HEK293T (cell line): ENCODE measurements at regions not wholly inside any gene's neighbourhood (a gene's known extent, or its start where the extent isn't known, plus 50 kb on each side); places are given as distances from the start of the nearest gene placed in this dataset.

Experiments
- CTCF ChIA-PET: fragments of 350-600 bp; formaldehyde crosslinking; extraction: SDS; loops from one replicate; lab custom pipeline; 2021; ENCODE audit warnings: antibody characterized with exemption, inconsistent platforms; lab: Yijun Ruan, JAX
- POLR2A ChIA-PET: fragments of 350-600 bp; formaldehyde crosslinking; extraction: SDS; loops from one replicate; lab custom pipeline; 2020; ENCODE audit warnings: antibody characterized with exemption, inconsistent platforms; lab: Yijun Ruan, JAX
- DNase-seq: peaks from one replicate; pipeline ENCODE4 v3.0.0; 2012; ENCODE audit warnings: mixed read lengths; ENCODE audit errors: extremely low spot score
- ARNT ChIP-seq: fragments of 450-650 bp; IDR thresholded peaks from 2 replicates; pipeline ENCODE4 v1.6.1; 2017; ENCODE audit warnings: mild to moderate bottlenecking
- BHLHE40 ChIP-seq: fragments of 450-650 bp; IDR thresholded peaks from 2 replicates; pipeline ENCODE4 v1.6.1; 2016; ENCODE audit warnings: mild to moderate bottlenecking, moderate library complexity, borderline replicate concordance
- CTBP1 ChIP-seq: fragments of 450-650 bp; IDR thresholded peaks from 2 replicates; pipeline ENCODE4 v1.6.1; 2016; ENCODE audit warnings: borderline replicate concordance
- ELF4 ChIP-seq: fragments of 450-650 bp; IDR thresholded peaks from 2 replicates; pipeline ENCODE4 v1.6.1; 2017; ENCODE audit warnings: antibody characterized with exemption
- FOXA1 ChIP-seq: fragments of 450-650 bp; IDR thresholded peaks from 2 replicates; pipeline ENCODE4 v1.6.1; 2016; ENCODE audit warnings: mild to moderate bottlenecking
- FOXK2 ChIP-seq: fragments of 450-650 bp; IDR thresholded peaks from 2 replicates; pipeline ENCODE4 v1.6.1; 2016; ENCODE audit warnings: mild to moderate bottlenecking
- FOXM1 ChIP-seq: fragments of 450-650 bp; IDR thresholded peaks from 2 replicates; pipeline ENCODE4 v1.6.1; 2017; ENCODE audit warnings: mild to moderate bottlenecking, borderline replicate concordance
- HDGF ChIP-seq: fragments of 450-650 bp; IDR thresholded peaks from 2 replicates; pipeline ENCODE4 v1.6.1; 2017; ENCODE audit warnings: antibody characterized with exemption, borderline replicate concordance
- L3MBTL2 ChIP-seq: fragments of 450-650 bp; conservative IDR thresholded peaks from 2 replicates; pipeline ENCODE4 v1.6.1; 2016; ENCODE audit warnings: mild to moderate bottlenecking
- LEF1 ChIP-seq: fragments of 450-650 bp; IDR thresholded peaks from 2 replicates; pipeline ENCODE4 v1.6.1; 2017; ENCODE audit warnings: mild to moderate bottlenecking, borderline replicate concordance
- NFRKB ChIP-seq: fragments of 450-650 bp; IDR thresholded peaks from 2 replicates; pipeline ENCODE4 v1.6.1; 2016; ENCODE audit warnings: mild to moderate bottlenecking, moderate library complexity
- PKNOX1 ChIP-seq: fragments of 450-650 bp; IDR thresholded peaks from 2 replicates; pipeline ENCODE4 v1.6.1; 2016
- SP1 ChIP-seq: fragments of 450-650 bp; IDR thresholded peaks from 2 replicates; pipeline ENCODE4 v1.6.1; 2017
- SUZ12 ChIP-seq: fragments of 450-650 bp; IDR thresholded peaks from 2 replicates; pipeline ENCODE4 v1.6.1; 2016; ENCODE audit warnings: mild to moderate bottlenecking
- TARDBP ChIP-seq: fragments of 450-650 bp; IDR thresholded peaks from 2 replicates; pipeline ENCODE4 v1.6.1; 2016
- ZNF384 ChIP-seq: fragments of 450-650 bp; IDR thresholded peaks from 2 replicates; pipeline ENCODE4 v1.6.1; 2016

- ChIA-PET CTCF (no interaction called here), POLR2A (no interaction called here)
- TF ChIP-seq NFRKB (no peak), BHLHE40 (no peak), FOXK2 (no peak), FOXM1 (no peak), CTBP1 (no peak), LEF1 (no peak), ARNT (no peak), FOXA1 (no peak), PKNOX1 (no peak), SUZ12 (no peak), TARDBP (no peak)
- no peak for DNase-seq
Measured at GRCh38 chr6:97819710-97820109, 536.7 kb upstream of the MMS22L start.

- ChIA-PET CTCF (no interaction called here), POLR2A (no interaction called here)
- DNase-seq: no peak
- no peak for TF ChIP-seq FOXK2
Measured at GRCh38 chr6:97820400-97820799, 537.4 kb upstream of the MMS22L start.

- DNase-seq: no peak
- TF ChIP-seq SP1 (no peak), FOXK2 (no peak), FOXA1 (no peak), PKNOX1 (no peak), NFRKB (no peak), ARNT (no peak), L3MBTL2 (no peak), FOXM1 (no peak), ZNF384 (no peak), CTBP1 (no peak), BHLHE40 (no peak), LEF1 (no peak), SUZ12 (no peak)
- ChIA-PET POLR2A (no interaction called here), CTCF (no interaction called here)
Measured at GRCh38 chr6:97822632-97823031, 539.6 kb upstream of the MMS22L start.

GRCh38 chr6:97841763-97842162, 558.7 kb upstream of the MMS22L start:
- DNase-seq: no peak
- TF ChIP-seq CTBP1 (no peak), FOXM1 (no peak)
- CTCF ChIA-PET: interaction anchor here (0.7 kb wide), 1 partner anchor 9 kb away, joined by 3 read pairs; no protein-coding TSS in a partner anchor
- POLR2A ChIA-PET: no interaction called here

GRCh38 chr6:97842521-97842920, 559.5 kb upstream of the MMS22L start:
- no peak for TF ChIP-seq SUZ12
- TF ChIP-seq ELF4: no peak
- no peak for TF ChIP-seq FOXA1
- TF ChIP-seq NFRKB: no peak
- no peak for TF ChIP-seq LEF1
- TF ChIP-seq SP1: no peak
- no peak for TF ChIP-seq BHLHE40
- TF ChIP-seq FOXK2: no peak
- TF ChIP-seq PKNOX1: no peak
- no peak for DNase-seq
- POLR2A ChIA-PET: no interaction called here
- CTCF ChIA-PET: interaction anchor here (0.7 kb wide), 1 partner anchor 9 kb away, joined by 3 read pairs; no protein-coding TSS in a partner anchor

- no peak for DNase-seq
- TF ChIP-seq HDGF: no peak
- TF ChIP-seq SUZ12: no peak
- TF ChIP-seq BHLHE40: no peak
- TF ChIP-seq PKNOX1: no peak
- TF ChIP-seq ARNT: no peak
- ChIA-PET CTCF (no interaction called here), POLR2A (no interaction called here)
Measured at GRCh38 chr6:97849390-97849789, 566.4 kb upstream of the MMS22L start.

GRCh38 chr6:97850458-97851212, 567.6 kb upstream of the MMS22L start:
- DNase-seq: peak; percentile 10
- no peak for TF ChIP-seq FOXM1
- ChIA-PET POLR2A (no interaction called here), CTCF (no interaction called here)
